Natural killer cell (primary cell): ENCODE measurements at regions not wholly inside any gene's neighbourhood (a gene's known extent, or its start where the extent isn't known, plus 50 kb on each side); places are given as distances from the start of the nearest gene placed in this dataset.

Source experiments
- ATAC-seq, 3 donors: fragments of 150-1000 bp in 2 of 3; fragments of 200-7000 bp in 1 of 3; cut with Tn5 transposase; 1 replicate in 1 of 3; 2 replicates in 2 of 3; pipeline ENCODE4 v1.10.0; 2021; ENCODE audit warnings: mild to moderate bottlenecking in 2 of 3, moderate library complexity in 2 of 3
- DNase-seq, 2 donors: peaks; one replicate each; pipeline versions ENCODE4 v3.0.0 to v3.0.0-alpha.2; 2013 to 2021; ENCODE audit warnings: mixed read lengths in 1 of 2
- H3K27ac ChIP-seq: one replicate; pipeline ENCODE4 v1.5.1; 2013; ENCODE audit warnings: mild to moderate bottlenecking, low read length
- H3K27me3 ChIP-seq: one replicate; pipeline ENCODE4 v1.6.1; 2013; ENCODE audit warnings: low read length; ENCODE audit not compliant: control insufficient read depth, insufficient read depth
- H3K36me3 ChIP-seq: one replicate; pipeline ENCODE4 v1.6.1; 2013; ENCODE audit warnings: low read length; ENCODE audit not compliant: control insufficient read depth, insufficient read depth
- H3K4me1 ChIP-seq: one replicate; pipeline ENCODE4 v1.6.1; 2013; ENCODE audit warnings: low read length; ENCODE audit not compliant: control insufficient read depth, insufficient read depth
- H3K4me3 ChIP-seq: one replicate; pipeline ENCODE4 v1.5.1; 2013; ENCODE audit warnings: low read length
- H3K9me3 ChIP-seq: one replicate; pipeline ENCODE4 v1.6.1; 2013; ENCODE audit warnings: low read length; ENCODE audit not compliant: control insufficient read depth, insufficient read depth
- H3K27ac Mint-ChIP-seq, 2 donors: one replicate each; pipeline ENCODE4 v1.8.0; 2022; ENCODE audit warnings: mild to moderate bottlenecking in 2 of 2, mixed read lengths in 2 of 2, moderate library complexity in 1 of 2
- H3K27me3 Mint-ChIP-seq, 2 donors: one replicate each; pipeline ENCODE4 v1.8.0; 2022; ENCODE audit warnings: low read depth in 2 of 2, mixed read lengths in 2 of 2
- H3K36me3 Mint-ChIP-seq: one replicate; pipeline ENCODE4 v1.8.0; 2022; ENCODE audit warnings: mixed read lengths
- H3K4me1 Mint-ChIP-seq, 2 donors: one replicate each; pipeline ENCODE4 v1.8.0; 2022; ENCODE audit warnings: mixed read lengths in 2 of 2
- H3K4me3 Mint-ChIP-seq: one replicate; pipeline ENCODE4 v1.8.0; 2022; ENCODE audit warnings: mild to moderate bottlenecking, moderate library complexity, mixed read lengths
- H3K9me3 Mint-ChIP-seq, 2 donors: one replicate each; pipeline ENCODE4 v1.8.0; 2022; ENCODE audit warnings: mixed read lengths in 2 of 2
- WGBS: methylation state at CpG from one replicate; pipeline ENCODE4 v1.1.7; 2013; ENCODE audit warnings: missing lambda C conversion rate; ENCODE audit not compliant: insufficient coverage; 5-methylcytosine and 5-hydroxymethylcytosine counted together
- intact Hi-C: fragments of 100-400 bp; cut with micrococcal nuclease; formaldehyde crosslinking; loops from one replicate; pipeline ENCODE4 v1.14.2; 2022
- TF ChIP-seq, protein P1 (sequence below): fragments of 200-600 bp; IDR thresholded peaks from one replicate; pipeline ENCODE4 v1.8.0; 2022; ENCODE audit warnings: antibody characterized with exemption

DNA sequence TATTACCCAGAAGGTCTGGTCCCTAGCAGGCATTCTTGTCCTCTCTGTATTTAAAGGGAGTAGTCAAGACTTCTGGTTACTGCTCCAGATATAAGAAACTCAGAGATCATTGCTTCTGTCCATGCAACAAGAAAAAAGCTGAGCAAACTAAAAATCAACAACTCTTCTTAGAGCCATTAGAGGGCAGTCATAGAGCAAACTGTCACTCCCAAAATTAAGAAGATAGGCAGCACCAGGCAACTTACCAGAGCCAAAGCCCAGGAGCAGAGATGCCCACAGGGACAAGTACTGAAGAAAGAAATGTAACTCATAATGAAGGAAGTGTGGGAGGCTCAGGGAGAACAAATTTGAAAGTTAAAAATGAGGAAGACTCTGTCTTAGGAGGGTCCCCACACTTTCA lies 472.9 kb upstream of the COBL start:
- TF ChIP-seq, protein P1, sequence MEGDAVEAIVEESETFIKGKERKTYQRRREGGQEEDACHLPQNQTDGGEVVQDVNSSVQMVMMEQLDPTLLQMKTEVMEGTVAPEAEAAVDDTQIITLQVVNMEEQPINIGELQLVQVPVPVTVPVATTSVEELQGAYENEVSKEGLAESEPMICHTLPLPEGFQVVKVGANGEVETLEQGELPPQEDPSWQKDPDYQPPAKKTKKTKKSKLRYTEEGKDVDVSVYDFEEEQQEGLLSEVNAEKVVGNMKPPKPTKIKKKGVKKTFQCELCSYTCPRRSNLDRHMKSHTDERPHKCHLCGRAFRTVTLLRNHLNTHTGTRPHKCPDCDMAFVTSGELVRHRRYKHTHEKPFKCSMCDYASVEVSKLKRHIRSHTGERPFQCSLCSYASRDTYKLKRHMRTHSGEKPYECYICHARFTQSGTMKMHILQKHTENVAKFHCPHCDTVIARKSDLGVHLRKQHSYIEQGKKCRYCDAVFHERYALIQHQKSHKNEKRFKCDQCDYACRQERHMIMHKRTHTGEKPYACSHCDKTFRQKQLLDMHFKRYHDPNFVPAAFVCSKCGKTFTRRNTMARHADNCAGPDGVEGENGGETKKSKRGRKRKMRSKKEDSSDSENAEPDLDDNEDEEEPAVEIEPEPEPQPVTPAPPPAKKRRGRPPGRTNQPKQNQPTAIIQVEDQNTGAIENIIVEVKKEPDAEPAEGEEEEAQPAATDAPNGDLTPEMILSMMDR: no peak

GRCh38 chr7:51786284-51786683 lies 469.7 kb upstream of the COBL start:
- Mint-ChIP-seq H3K9me3 (peaks cover 13 to 14% of the 10 kb centered on the region in 2 donors), H3K36me3 (peaks cover 7% of the 10 kb centered on the region), H3K4me3 (no peak overlapping the region), H3K4me1 (no peaks in the 10 kb centered on the region), H3K27ac (no peak overlapping the region), H3K27me3 (no peaks in the 10 kb centered on the region)
- DNase-seq (no peak), ATAC-seq (no peak)
- H3K27ac ChIP-seq: no peak overlapping the region
- no peaks in the 10 kb centered on the region for H3K36me3 ChIP-seq
- H3K9me3 ChIP-seq: peaks cover 3% of the 10 kb centered on the region
- no peaks in the 10 kb centered on the region for H3K27me3 ChIP-seq
- no peak overlapping the region for H3K4me3 ChIP-seq
- no peaks in the 10 kb centered on the region for H3K4me1 ChIP-seq
- WGBS: no CpG with 5 or more reads among the region's 1 CpG
- intact Hi-C loops: no loop called here
- TF ChIP-seq, protein P1: no peak

More for the DNA sequence above, 472.9 kb upstream of the COBL start:
- Histone ChIP-seq H3K36me3 (no peaks in the 10 kb centered on the region), H3K9me3 (peaks cover 6% of the 10 kb centered on the region), H3K4me3 (no peak overlapping the region), H3K27ac (no peak overlapping the region), H3K4me1 (no peaks in the 10 kb centered on the region), H3K27me3 (no peaks in the 10 kb centered on the region)
- Mint-ChIP-seq H3K36me3 (peaks cover 7% of the 10 kb centered on the region), H3K27me3 (no peaks in the 10 kb centered on the region), H3K4me3 (no peak overlapping the region), H3K27ac (no peak overlapping the region), H3K9me3 (peaks cover 5 to 12% of the 10 kb centered on the region in 2 donors), H3K4me1 (no peaks in the 10 kb centered on the region)
- intact Hi-C loops: no loop called here
- no peak for ATAC-seq
- DNase-seq: no peak

DNA sequence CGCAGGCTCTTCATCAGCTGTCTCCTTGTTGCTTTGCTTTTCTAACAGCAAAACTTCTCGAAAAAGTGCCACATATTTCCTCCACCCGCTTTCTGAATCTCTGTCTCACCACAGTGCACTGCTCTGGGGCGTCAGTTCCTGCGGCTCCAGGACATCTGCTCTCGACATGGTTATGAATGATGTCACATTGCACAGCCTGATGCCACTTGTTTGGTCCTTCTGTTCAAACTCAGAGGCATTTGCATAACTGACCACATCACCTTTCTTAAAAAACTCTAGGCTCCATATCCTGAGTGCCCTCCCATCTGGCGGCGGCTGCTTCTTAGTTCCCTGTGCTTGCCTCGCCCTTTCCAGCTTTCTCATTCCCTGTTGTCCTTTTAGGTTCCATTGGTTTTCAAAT lies 469.3 kb upstream of the COBL start:
- no peaks in the 10 kb centered on the region for H3K27me3 Mint-ChIP-seq
- no peak overlapping the region for H3K27ac Mint-ChIP-seq
- no peaks in the 10 kb centered on the region for H3K27me3 ChIP-seq
- no peak overlapping the region for H3K4me3 ChIP-seq
- H3K4me1 Mint-ChIP-seq: no peaks in the 10 kb centered on the region
- TF ChIP-seq, protein P1: no peak
- DNase-seq: no peak
- WGBS: 85% methylated on average over 9 of the region's 9 CpGs
- no peak overlapping the region for H3K27ac ChIP-seq
- H3K36me3 Mint-ChIP-seq: peaks cover 7% of the 10 kb centered on the region
- intact Hi-C loops: no loop called here
- no peaks in the 10 kb centered on the region for H3K36me3 ChIP-seq
- no peaks in the 10 kb centered on the region for H3K4me1 ChIP-seq
- H3K4me3 Mint-ChIP-seq: no peak overlapping the region
- H3K9me3 Mint-ChIP-seq: peaks cover 13 to 16% of the 10 kb centered on the region in 2 donors
- no peak for ATAC-seq
- peaks cover 3% of the 10 kb centered on the region for H3K9me3 ChIP-seq

DNA sequence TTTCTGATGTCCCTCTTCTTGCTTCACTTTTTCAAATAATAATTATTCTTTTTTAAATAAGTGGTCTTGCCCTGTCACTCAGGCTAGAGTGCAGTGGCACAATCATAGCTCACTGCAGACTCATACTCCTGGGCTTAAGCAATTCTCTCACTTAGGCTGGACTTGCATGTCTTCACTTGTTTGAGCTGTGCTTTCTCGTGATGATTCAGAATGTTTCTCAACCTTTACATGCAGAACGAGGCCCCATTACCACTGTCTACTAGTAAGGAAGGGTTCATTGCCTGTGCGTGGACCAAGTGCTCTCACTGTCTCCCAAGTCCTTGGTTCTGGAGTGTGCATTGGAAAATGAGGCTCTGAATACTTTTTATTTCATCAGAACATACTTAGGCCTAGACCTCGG lies 468.6 kb upstream of the COBL start:
- WGBS: 80% methylated on average over 3 of the region's 4 CpGs
- H3K27ac ChIP-seq: no peak overlapping the region
- no peaks in the 10 kb centered on the region for H3K27me3 ChIP-seq
- no peaks in the 10 kb centered on the region for H3K36me3 ChIP-seq
- H3K4me1 ChIP-seq: no peaks in the 10 kb centered on the region
- Mint-ChIP-seq H3K27me3 (no peaks in the 10 kb centered on the region), H3K4me1 (no peaks in the 10 kb centered on the region), H3K36me3 (peaks cover 7% of the 10 kb centered on the region), H3K27ac (no peak overlapping the region), H3K9me3 (peaks cover 13 to 16% of the 10 kb centered on the region in 2 donors), H3K4me3 (no peak overlapping the region)
- H3K4me3 ChIP-seq: no peak overlapping the region
- TF ChIP-seq, protein P1: no peak
- intact Hi-C loops: no loop called here
- DNase-seq (no peak), ATAC-seq (no peak)
- peaks cover 3% of the 10 kb centered on the region for H3K9me3 ChIP-seq
